ENCODE measurements at regions not wholly inside any gene's neighbourhood (a gene's known extent, or its start where the extent isn't known, plus 50 kb on each side); places are given as distances from the start of the nearest gene placed in this dataset.
"Not testable (repeated sequence)": the region's sequence is repeated elsewhere in the genome, so short reads cannot be mapped to it uniquely, and the experiment has no call there.

- DNase-seq (ENCODE audit: low spot score), result not testable (repeated sequence)
These were observed 123.2 kb upstream of the MTLN start for GRCh38 chr2:110335415-110336049.

DNA sequence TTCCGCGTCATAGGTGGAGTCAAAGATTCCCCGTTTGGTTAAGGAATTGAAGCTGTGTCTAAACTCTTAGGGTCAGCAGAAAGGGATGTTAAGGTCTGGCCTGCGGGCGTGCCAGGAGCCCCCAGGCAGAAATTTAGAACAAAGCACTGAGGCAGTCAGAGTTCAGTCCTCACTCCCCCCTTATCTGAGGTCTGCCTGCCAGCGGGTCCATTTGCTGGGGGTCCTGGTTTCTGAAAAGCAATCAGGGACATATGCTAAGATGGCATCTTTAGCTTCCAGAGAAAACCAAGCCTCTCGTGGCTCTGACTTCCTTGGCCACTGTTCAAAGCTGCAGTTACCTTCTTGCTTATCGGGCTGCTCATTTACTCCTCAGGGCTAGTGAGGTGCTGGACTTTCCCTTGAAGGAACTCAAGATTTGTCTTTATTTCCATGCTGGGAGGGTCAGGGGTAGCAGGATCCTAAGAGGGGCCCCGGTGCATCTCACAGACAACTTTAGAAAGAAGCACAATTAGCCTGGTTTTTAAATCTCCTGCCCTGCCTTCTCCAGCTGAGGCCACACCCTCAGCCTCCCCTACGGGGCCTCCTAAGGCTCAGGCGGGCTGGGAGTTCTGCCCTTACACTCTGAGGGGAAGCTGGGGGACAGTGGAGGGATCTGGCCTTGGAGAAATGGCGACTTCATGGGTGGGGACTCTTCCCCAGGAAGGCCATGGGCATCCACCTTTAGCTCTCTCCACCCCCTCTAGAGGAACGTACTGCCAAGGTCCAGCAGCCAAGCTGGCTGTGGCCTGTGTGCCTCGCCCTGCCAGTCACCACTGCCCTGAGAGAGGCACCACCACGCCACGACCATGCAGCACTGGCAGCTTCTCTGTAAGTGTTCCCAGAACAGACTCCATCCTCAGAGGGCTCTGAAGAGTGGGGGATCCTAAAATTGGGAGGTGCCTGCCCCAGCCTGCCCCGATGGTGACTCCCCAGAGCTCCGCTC is 121.1 kb upstream of the MTLN start:
- not testable (repeated sequence) for DNase-seq (ENCODE audit: low spot score)

GRCh38 chr2:110331625-110332024 is 119.3 kb upstream of the MTLN start:
- not testable (repeated sequence) for DNase-seq (ENCODE audit: low spot score)

DNA sequence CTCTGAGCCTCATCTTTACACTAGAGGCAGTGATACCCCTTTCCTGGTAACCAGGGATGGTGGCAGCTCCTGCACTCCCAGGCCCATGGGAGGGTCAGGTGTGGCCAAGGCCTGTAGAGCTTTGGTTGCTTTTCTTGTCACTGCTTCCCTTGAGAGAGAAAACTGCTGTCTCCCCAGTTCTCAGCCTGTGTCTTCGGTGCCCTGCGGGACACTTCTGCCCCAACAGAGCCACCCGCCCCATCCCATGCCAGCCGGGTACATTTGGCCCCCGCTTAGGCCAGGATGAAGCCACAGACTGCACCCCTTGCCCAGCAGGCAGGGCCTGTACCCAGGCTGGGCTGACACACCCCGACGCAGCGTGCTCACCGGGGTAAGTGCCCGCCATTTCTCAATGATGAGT is 117.4 kb upstream of the MTLN start:
- DNase-seq (ENCODE audit: low spot score), result not testable (repeated sequence)

- DNase-seq (ENCODE audit: low spot score), result not testable (repeated sequence)
These were observed 116.8 kb upstream of the MTLN start for GRCh38 chr2:110329158-110329557.

GRCh38 chr2:110328677-110329076 is 116.3 kb upstream of the MTLN start:
- peak; percentile 2 for DNase-seq (ENCODE audit: low spot score)

DNA sequence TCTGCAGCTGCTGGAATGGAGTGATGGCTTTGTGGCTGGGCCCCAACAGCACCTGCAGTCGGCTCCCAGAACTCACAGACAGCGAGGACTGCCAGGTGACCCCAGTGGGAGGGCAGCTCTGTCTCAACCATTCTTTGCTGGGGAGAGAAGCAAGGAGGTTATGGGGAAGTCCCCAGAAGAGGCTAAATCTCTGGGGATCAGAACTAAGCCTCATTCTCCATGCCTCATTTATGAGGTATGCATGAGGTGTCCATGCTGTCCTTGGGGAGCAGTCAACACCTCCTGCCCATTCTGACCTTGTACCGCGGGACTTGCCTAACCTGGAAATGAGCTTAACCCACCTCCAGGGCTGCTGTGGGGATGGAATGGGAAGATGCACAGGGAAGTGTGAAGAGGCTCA is 111.5 kb upstream of the MTLN start:
- not testable (repeated sequence) for DNase-seq (ENCODE audit: low spot score)

- not testable (repeated sequence) for DNase-seq (ENCODE audit: low spot score)
These were observed 110.2 kb upstream of the MTLN start for GRCh38 chr2:110322535-110322934.

GRCh38 chr2:110320834-110321563 is 108.7 kb upstream of the MTLN start:
- not testable (repeated sequence) for DNase-seq (ENCODE audit: low spot score)

DNA sequence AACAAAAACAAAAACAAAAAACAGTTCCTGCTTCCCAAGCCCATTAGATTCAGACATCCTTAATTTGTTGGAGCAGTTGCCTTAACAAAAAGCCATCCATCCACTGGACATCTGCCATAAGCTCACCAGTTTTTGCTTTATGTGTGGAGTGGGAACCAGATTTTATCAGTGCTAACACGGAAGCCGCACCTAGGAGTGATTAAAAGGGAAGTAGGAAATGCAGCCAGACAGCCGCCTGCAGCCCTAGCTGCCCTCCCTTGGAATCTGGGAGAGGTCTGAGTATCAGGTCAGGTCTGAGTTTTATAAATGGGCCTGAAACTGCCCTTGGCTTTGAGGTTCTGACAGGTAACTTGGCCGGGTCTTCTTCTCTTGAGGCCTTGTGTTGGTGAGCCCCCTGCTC is 106.6 kb upstream of the MTLN start:
- not testable (repeated sequence) for DNase-seq (ENCODE audit: low spot score)

- DNase-seq (ENCODE audit: low spot score), result not testable (repeated sequence)
These were observed 105.0 kb upstream of the MTLN start for GRCh38 chr2:110317377-110317776.

DNA sequence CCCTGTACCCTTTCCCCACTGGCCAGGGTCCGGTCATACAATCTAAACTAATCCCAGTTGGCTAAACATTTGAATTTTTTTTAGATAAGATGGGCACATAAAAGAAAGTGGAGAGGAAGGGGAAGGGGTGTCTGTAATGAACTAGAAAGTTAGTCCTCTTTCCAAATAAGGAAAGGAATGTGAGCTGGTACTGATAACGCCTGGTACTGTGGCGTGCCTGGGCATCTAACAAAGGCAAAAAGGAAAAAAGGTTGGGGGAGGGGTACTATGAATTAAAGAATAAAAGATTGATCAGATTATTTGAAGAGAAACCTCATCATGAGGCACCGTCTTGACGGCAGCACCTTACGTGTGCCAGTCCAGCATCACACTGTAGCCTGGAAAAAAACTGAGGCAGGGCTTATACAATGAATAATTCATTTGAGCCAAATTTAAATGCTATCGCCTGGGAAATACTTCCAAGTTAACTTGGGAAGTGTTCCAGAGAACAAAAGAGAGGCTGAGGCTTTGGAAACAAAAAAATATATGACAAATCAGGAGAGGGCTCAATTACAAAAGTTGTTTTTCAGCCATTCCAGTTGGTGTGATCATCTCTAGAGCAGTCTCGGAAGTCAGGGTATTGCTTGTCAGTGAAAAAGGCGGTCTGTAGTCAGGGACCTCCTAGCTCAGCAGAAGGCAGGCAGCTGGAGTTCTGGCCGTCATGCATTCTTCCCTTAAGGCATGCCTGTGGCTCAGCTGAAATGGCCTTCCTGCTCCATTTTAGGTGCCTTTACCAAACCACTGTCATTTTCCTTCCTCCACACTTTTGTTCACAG is 103.9 kb upstream of the MTLN start:
- DNase-seq (ENCODE audit: low spot score), result not testable (repeated sequence)

GRCh38 chr2:110315054-110315820 is 102.9 kb upstream of the MTLN start:
- DNase-seq (ENCODE audit: low spot score), result not testable (repeated sequence)

DNA sequence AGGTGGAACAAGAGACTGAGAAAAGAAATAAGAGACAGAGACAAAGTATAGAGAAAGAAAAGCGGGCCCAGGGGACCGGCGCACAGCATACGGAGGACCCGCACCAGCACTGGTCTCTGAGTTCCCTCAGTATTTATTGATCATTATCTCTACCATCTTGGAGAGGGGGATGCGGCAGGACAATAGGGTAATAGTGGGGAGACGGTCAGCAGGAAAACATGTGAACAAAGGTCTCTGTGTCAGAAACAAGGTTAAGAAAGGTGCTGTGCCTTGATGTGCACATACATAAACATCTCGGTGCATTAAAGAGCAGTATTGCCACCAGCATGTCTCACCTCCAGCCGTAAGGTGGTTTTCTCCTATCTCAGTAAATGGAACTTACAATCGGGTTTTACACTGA is 102.1 kb upstream of the MTLN start:
- not testable (repeated sequence) for DNase-seq (ENCODE audit: low spot score)

GRCh38 chr2:110313032-110313431 is 100.7 kb upstream of the MTLN start:
- DNase-seq (ENCODE audit: low spot score), result not testable (repeated sequence)

- not testable (repeated sequence) for DNase-seq (ENCODE audit: low spot score)
These were observed 99.5 kb upstream of the MTLN start for GRCh38 chr2:110311713-110312444.

GRCh38 chr2:110310988-110311475 is 98.7 kb upstream of the MTLN start:
- not testable (repeated sequence) for DNase-seq (ENCODE audit: low spot score)

DNA sequence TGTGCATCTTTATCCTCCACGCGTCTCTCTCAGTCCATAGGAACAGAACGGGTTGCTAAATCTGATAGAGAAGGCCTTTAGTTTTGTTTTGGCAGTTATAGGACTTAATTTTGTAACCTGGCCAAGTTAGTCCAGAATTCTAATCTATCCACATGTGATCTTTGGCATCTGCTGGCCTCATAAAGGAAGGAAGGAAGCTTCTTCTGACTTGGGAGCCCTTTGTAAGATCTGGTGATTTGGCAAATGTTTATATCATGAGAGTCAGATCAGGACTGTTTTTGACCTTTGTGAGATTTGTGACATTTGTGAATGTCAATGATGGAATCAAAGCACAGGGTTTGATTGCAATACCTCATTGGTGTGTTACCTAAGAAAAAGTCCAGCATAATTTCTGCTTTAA is 96.4 kb upstream of the MTLN start:
- not testable (repeated sequence) for DNase-seq (ENCODE audit: low spot score)

DNA sequence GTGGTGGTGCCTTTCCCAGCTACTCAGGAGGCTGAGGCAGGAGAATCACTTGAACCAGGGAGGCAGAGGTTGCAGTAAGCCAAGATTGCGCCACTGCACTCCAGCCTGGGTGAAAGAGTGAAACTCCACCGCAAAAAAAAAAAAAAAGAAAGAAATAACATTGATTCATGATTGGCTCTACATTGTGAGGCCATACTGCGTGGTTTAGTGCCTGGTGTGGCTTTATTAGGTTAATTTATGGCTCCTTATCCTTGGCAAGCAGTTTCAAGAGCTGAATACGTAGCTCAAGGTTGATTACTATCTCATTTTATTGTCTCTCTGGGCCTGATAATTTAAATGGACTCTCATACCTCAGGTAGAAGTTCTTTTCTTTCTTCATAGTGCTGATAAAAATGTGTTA is 80.5 kb upstream of the MTLN start:
- not testable (repeated sequence) for DNase-seq (ENCODE audit: low spot score)
